Activated CD4-positive, alpha-beta T cell treated with anti-CD3 and anti-CD28 coated beads for 36 hours (primary cell): ENCODE measurements at regions not wholly inside any gene's neighbourhood (a gene's known extent, or its start where the extent isn't known, plus 50 kb on each side); places are given as distances from the start of the nearest gene placed in this dataset.

ENCODE experiments used
- ATAC-seq: fragments of 200-7000 bp; cut with Tn5 transposase; one replicate; pipeline ENCODE4 v1.10.0; 2021; ENCODE audit warnings: mild to moderate bottlenecking, moderate library complexity
- CTCF ChIA-PET: fragments of 350-600 bp; sonication (Branson Sonifier 250); formaldehyde crosslinking; loops from one replicate; lab custom pipeline; 2021; ENCODE audit warnings: antibody characterized with exemption; lab: Charles Lee
- POLR2A ChIA-PET: fragments of 350-600 bp; sonication (Branson Sonifier 250); formaldehyde crosslinking; loops from one replicate; lab custom pipeline; 2021; ENCODE audit warnings: antibody characterized with exemption, inconsistent platforms; lab: Charles Lee
- DNase-seq: peaks from one replicate; pipeline ENCODE4 v3.0.0-alpha.2; 2020
- H3K27ac Mint-ChIP-seq: one replicate; pipeline ENCODE4 v1.8.0; 2021; ENCODE audit warnings: mixed read lengths
- H3K27me3 Mint-ChIP-seq: one replicate; pipeline ENCODE4 v1.8.0; 2021; ENCODE audit warnings: mixed read lengths
- H3K36me3 Mint-ChIP-seq: one replicate; pipeline ENCODE4 v1.8.0; 2021; ENCODE audit warnings: low read depth, mixed read lengths
- H3K4me1 Mint-ChIP-seq: one replicate; pipeline ENCODE4 v1.8.0; 2021; ENCODE audit warnings: mixed read lengths
- H3K4me3 Mint-ChIP-seq: one replicate; pipeline ENCODE4 v1.8.0; 2021; ENCODE audit warnings: mild to moderate bottlenecking, moderate library complexity, mixed read lengths
- H3K9me3 Mint-ChIP-seq: one replicate; pipeline ENCODE4 v1.8.0; 2021; ENCODE audit warnings: low read depth, mixed read lengths
- intact Hi-C, 2 experiments: fragments of 100-400 bp; cut with DNase I in 1 of 2; cut with micrococcal nuclease in 1 of 2; formaldehyde crosslinking; loops; one replicate each; pipeline versions ENCODE4 v1.14.2 to v1.15.1; 2022 to 2024; cut with DNase I, micrococcal nuclease

GRCh38 chr11:92406472-92406871, 181.9 kb downstream of the FAT3 start:
- ATAC-seq (no peak), DNase-seq (no peak)
- Mint-ChIP-seq H3K4me3 (no peak overlapping the region), H3K27ac (no peak overlapping the region), H3K27me3 (no peaks in the 10 kb centered on the region), H3K36me3 (no peaks in the 10 kb centered on the region), H3K9me3 (peaks cover 4% of the 10 kb centered on the region), H3K4me1 (no peaks in the 10 kb centered on the region)
- intact Hi-C loops, result no loop called here
- POLR2A ChIA-PET, result no interaction called here
- CTCF ChIA-PET, result no interaction called here

- no peak for DNase-seq
- no peaks in the 10 kb centered on the region for H3K36me3 Mint-ChIP-seq
- no peak for ATAC-seq
- H3K27ac Mint-ChIP-seq, result no peak overlapping the region
- intact Hi-C loops, result no loop called here
- ChIA-PET POLR2A (no interaction called here), CTCF (interaction anchor here (0.7 kb wide), 1 partner anchor 146 kb away, joined by 3 read pairs; no protein-coding TSS in a partner anchor)
- no peaks in the 10 kb centered on the region for H3K27me3 Mint-ChIP-seq
- H3K4me3 Mint-ChIP-seq, result no peak overlapping the region
- peaks cover 4% of the 10 kb centered on the region for H3K9me3 Mint-ChIP-seq
- H3K4me1 Mint-ChIP-seq, result no peaks in the 10 kb centered on the region
Measured at GRCh38 chr11:92409355-92409754, 184.7 kb downstream of the FAT3 start.

- no peak overlapping the region for H3K4me3 Mint-ChIP-seq
- intact Hi-C loops, result no loop called here
- ChIA-PET POLR2A (no interaction called here), CTCF (interaction anchor here (0.7 kb wide), 1 partner anchor 440 kb away, joined by 3 read pairs; no protein-coding TSS in a partner anchor)
- H3K9me3 Mint-ChIP-seq, result peaks cover 2% of the 10 kb centered on the region
- H3K27me3 Mint-ChIP-seq, result no peaks in the 10 kb centered on the region
- ATAC-seq (no peak), DNase-seq (no peak)
- H3K27ac Mint-ChIP-seq, result no peak overlapping the region
- no peaks in the 10 kb centered on the region for H3K4me1 Mint-ChIP-seq
- H3K36me3 Mint-ChIP-seq, result no peaks in the 10 kb centered on the region
Measured at GRCh38 chr11:92409956-92410355, 185.3 kb downstream of the FAT3 start.

- H3K4me3 Mint-ChIP-seq, result no peak overlapping the region
- H3K36me3 Mint-ChIP-seq, result no peaks in the 10 kb centered on the region
- H3K27me3 Mint-ChIP-seq, result no peaks in the 10 kb centered on the region
- H3K27ac Mint-ChIP-seq, result no peak overlapping the region
- no peak for DNase-seq
- POLR2A ChIA-PET, result no interaction called here
- H3K9me3 Mint-ChIP-seq, result no peaks in the 10 kb centered on the region
- CTCF ChIA-PET, result interaction anchor here (0.7 kb wide), 1 partner anchor 440 kb away, joined by 3 read pairs; no protein-coding TSS in a partner anchor
- no peak for ATAC-seq
- H3K4me1 Mint-ChIP-seq, result no peaks in the 10 kb centered on the region
- intact Hi-C loops, result no loop called here
Measured at GRCh38 chr11:92410526-92410925, 185.9 kb downstream of the FAT3 start.

GRCh38 chr11:92411431-92411830, 186.8 kb downstream of the FAT3 start:
- Mint-ChIP-seq H3K27me3 (no peaks in the 10 kb centered on the region), H3K4me3 (no peak overlapping the region), H3K27ac (no peak overlapping the region), H3K9me3 (no peaks in the 10 kb centered on the region), H3K4me1 (no peaks in the 10 kb centered on the region), H3K36me3 (no peaks in the 10 kb centered on the region)
- ATAC-seq (no peak), DNase-seq (no peak)
- POLR2A ChIA-PET, result no interaction called here
- CTCF ChIA-PET, result no interaction called here
- intact Hi-C loops, result no loop called here

- Mint-ChIP-seq H3K9me3 (no peaks in the 10 kb centered on the region), H3K27ac (no peak overlapping the region), H3K27me3 (no peaks in the 10 kb centered on the region), H3K36me3 (no peaks in the 10 kb centered on the region), H3K4me3 (no peak overlapping the region), H3K4me1 (no peaks in the 10 kb centered on the region)
- POLR2A ChIA-PET, result no interaction called here
- intact Hi-C loops, result no loop called here
- CTCF ChIA-PET, result no interaction called here
- no peak for ATAC-seq
- DNase-seq, result no peak
Measured at GRCh38 chr11:92413757-92414513, 189.3 kb downstream of the FAT3 start.

GRCh38 chr11:92416971-92417725, 192.5 kb downstream of the FAT3 start:
- intact Hi-C loops, result no loop called here
- CTCF ChIA-PET, result no interaction called here
- H3K36me3 Mint-ChIP-seq, result no peaks in the 10 kb centered on the region
- H3K4me1 Mint-ChIP-seq, result no peaks in the 10 kb centered on the region
- DNase-seq, result no peak
- H3K27ac Mint-ChIP-seq, result no peak overlapping the region
- no peaks in the 10 kb centered on the region for H3K27me3 Mint-ChIP-seq
- no peaks in the 10 kb centered on the region for H3K9me3 Mint-ChIP-seq
- ATAC-seq, result no peak
- no peak overlapping the region for H3K4me3 Mint-ChIP-seq
- POLR2A ChIA-PET, result no interaction called here

- no peaks in the 10 kb centered on the region for H3K27me3 Mint-ChIP-seq
- CTCF ChIA-PET, result no interaction called here
- H3K36me3 Mint-ChIP-seq, result no peaks in the 10 kb centered on the region
- H3K4me1 Mint-ChIP-seq, result no peaks in the 10 kb centered on the region
- no peak overlapping the region for H3K4me3 Mint-ChIP-seq
- DNase-seq, result no peak
- no peak overlapping the region for H3K27ac Mint-ChIP-seq
- intact Hi-C loops, result no loop called here
- no peak for ATAC-seq
- POLR2A ChIA-PET, result interaction anchor here (0.6 kb wide), 1 partner anchor 151 kb away, joined by 4 read pairs; no protein-coding TSS in a partner anchor
- peaks cover 2% of the 10 kb centered on the region for H3K9me3 Mint-ChIP-seq
Measured at GRCh38 chr11:92423115-92424034, 198.8 kb downstream of the FAT3 start.

GRCh38 chr11:92424281-92424680, 199.7 kb downstream of the FAT3 start:
- peaks cover 5% of the 10 kb centered on the region for H3K9me3 Mint-ChIP-seq
- ATAC-seq (no peak), DNase-seq (no peak)
- intact Hi-C loops, result no loop called here
- ChIA-PET CTCF (no interaction called here), POLR2A (no interaction called here)
- H3K27me3 Mint-ChIP-seq, result no peaks in the 10 kb centered on the region
- H3K4me1 Mint-ChIP-seq, result no peaks in the 10 kb centered on the region
- no peaks in the 10 kb centered on the region for H3K36me3 Mint-ChIP-seq
- H3K4me3 Mint-ChIP-seq, result no peak overlapping the region
- no peak overlapping the region for H3K27ac Mint-ChIP-seq

- POLR2A ChIA-PET, result no interaction called here
- peaks cover 9% of the 10 kb centered on the region for H3K9me3 Mint-ChIP-seq
- no peak overlapping the region for H3K4me3 Mint-ChIP-seq
- H3K36me3 Mint-ChIP-seq, result no peaks in the 10 kb centered on the region
- no peaks in the 10 kb centered on the region for H3K4me1 Mint-ChIP-seq
- CTCF ChIA-PET, result no interaction called here
- intact Hi-C loops, result no loop called here
- H3K27ac Mint-ChIP-seq, result no peak overlapping the region
- no peaks in the 10 kb centered on the region for H3K27me3 Mint-ChIP-seq
- ATAC-seq, result no peak
- DNase-seq, result no peak
Measured at GRCh38 chr11:92425127-92425526, 200.5 kb downstream of the FAT3 start.

GRCh38 chr11:92432515-92432914, 207.9 kb downstream of the FAT3 start:
- intact Hi-C loops, result no loop called here
- DNase-seq (no peak), ATAC-seq (no peak)
- Mint-ChIP-seq H3K4me1 (no peaks in the 10 kb centered on the region), H3K4me3 (no peak overlapping the region), H3K27me3 (no peaks in the 10 kb centered on the region), H3K27ac (no peak overlapping the region), H3K36me3 (no peaks in the 10 kb centered on the region), H3K9me3 (peaks cover 7% of the 10 kb centered on the region)
- CTCF ChIA-PET, result no interaction called here
- POLR2A ChIA-PET, result no interaction called here
